Dermis microvascular lymphatic vessel endothelial cell (primary cell): ENCODE measurements at regions not wholly inside any gene's neighbourhood (a gene's known extent, or its start where the extent isn't known, plus 50 kb on each side); places are given as distances from the start of the nearest gene placed in this dataset.
"Not testable (repeated sequence)": the region's sequence is repeated elsewhere in the genome, so short reads cannot be mapped to it uniquely, and the experiment has no call there.

ENCODE experiments used
- DNase-seq, 2 donors: peaks; one replicate each; pipeline versions ENCODE4 v3.0.0 to v3.0.0-alpha.2; 2010; ENCODE audit warnings: low read depth in 2 of 2

GRCh38 chr1:208347191-208347590 lies 103.0 kb upstream of the PLXNA2 start:
- DNase-seq, result no peak

DNA sequence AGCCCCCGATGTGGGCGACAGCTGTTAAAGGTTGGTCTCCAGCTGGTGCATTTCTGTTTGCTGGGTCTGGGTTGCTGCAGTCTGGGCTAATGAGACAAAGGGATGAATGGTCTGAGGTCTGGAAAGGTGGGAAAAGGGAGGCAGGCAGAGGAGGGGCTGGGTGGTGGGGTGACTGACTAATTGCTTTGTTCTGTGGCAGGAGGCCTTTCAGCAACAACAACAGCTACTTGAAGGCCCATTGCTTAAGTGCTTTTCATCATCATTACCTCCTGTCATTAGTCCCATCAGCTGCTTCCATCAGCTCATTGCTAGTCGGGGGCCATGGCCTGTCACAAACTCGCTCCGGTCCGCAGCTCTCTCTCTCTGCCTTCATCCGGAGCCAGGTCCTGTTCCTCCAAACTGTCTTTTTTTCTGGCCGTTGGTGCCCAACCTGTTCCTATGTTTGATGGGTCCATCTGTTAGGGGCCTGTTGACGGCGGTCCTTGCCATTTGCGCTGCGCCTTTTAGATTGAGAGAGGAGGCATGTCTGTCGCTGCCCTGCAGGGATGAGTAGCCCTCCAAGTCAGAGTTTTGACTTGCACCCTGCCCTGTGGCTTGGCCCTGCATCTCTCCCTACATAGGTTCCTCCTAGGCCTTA lies 105.6 kb upstream of the PLXNA2 start:
- no peak for DNase-seq

- no peak for DNase-seq
These were observed 106.6 kb upstream of the PLXNA2 start for GRCh38 chr1:208350815-208351214.

GRCh38 chr1:208351838-208352237 lies 107.7 kb upstream of the PLXNA2 start:
- no peak for DNase-seq

- not testable (repeated sequence) for DNase-seq
These were observed 109.6 kb upstream of the PLXNA2 start for GRCh38 chr1:208353797-208354196.

DNA sequence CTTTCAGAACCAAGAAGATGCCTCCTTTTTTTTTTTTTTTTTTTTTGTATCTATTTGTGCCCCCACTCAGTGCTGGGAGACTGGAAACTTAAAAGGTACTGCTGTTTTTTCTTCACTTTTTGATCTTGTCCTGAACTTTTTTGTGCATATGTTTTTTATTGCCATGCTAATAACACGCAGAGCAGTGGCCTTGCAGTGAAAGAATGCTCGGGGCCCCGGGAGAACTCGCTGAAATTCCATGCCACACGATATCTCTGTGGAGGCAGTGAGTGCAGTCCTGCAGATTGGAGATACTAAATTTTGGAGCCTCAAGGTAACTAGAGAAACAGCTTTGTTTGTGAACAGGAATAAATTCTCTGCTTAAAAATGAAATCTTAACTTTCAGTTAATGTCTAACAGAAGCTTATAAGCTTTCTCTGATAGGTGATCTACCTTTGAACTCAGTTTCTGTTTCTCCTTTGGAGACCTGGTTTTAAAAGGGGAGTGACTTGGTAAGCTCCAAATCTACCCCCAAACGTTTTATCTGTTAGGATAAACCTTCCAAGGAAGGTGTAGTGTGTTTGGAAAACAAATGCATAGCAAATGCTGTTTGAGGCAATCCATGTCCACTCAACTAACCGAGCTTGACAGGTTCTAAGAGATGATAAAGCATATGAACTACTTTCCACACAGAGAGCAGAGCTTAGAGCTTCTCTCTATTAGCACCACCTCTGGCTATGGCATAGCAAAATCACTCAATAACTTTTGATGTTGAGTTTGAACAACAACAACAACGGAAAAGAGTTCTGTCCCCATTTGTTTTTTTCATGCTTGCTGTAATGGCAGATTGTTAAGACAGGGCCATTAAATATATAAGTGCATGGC lies 113.7 kb upstream of the PLXNA2 start:
- no peak for DNase-seq

- DNase-seq, result no peak
These were observed 114.5 kb upstream of the PLXNA2 start for GRCh38 chr1:208358651-208359050.

GRCh38 chr1:208362011-208362410 lies 117.8 kb upstream of the PLXNA2 start:
- DNase-seq, result no peak

DNA sequence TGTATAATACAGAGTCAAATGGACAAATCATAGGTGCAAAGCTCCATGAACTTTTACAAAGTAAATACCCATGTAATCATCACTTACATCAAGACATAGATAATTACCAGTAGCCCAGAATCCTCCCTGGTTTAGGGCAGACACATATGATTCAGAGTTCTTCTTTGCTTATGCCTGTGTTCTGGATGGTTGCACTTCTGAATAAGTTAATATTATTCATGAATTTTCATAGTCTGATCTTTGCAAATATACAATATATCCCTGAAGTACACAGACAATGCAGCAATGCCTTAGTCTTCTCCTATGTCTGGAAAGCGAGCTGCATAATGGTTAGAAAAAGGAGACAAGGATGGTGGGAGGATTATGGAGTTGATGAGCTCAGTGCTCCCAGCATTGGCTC lies 122.4 kb upstream of the PLXNA2 start:
- DNase-seq, result no peak

GRCh38 chr1:208369045-208369444 lies 124.9 kb upstream of the PLXNA2 start:
- DNase-seq, result no peak

DNA sequence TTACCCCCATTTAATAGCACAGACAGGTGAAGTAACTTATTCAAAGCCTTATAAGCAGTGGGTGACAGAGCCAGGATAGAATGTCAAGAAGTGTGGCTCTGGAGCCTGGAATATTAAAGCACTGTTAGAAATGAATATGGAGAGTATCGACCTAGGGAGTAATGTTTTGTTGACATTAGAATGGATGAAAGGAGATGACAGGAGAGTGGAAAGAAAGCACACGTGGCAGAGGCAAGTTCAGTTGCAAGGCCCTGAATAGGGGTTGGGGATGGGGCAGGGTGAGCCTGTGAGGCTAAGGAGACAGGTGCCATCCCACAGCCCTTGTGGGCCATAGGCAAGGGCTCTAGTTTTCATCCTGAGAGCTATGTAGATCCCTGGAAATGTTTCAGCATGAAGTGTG lies 125.5 kb upstream of the PLXNA2 start:
- no peak for DNase-seq

DNA sequence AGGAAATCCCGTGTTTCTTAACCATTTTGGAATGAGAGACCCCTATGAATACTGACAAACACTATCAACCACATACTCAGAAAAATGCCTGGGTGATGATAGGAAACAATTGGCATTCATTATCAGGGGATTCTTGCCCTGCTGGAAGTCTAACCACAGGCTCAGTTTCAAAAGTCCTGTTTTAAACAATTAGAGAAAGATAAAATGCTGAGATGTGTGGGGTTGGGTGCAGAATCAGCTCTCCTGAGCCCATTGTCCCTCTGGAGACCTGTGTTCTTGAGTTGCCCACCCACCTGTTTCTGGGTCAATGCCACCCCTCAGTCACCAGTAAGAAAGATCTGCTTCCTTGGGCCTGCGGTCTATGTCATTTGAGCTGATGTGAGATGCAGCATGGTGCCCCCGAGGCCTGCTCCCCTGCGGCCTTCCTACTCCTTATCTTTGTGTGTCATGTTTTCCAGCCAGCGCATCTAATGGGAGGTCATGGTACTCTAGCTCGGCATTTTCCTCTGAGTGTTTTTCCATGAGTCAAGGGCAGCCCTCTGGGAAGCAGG lies 130.3 kb upstream of the PLXNA2 start:
- no peak for DNase-seq

DNA sequence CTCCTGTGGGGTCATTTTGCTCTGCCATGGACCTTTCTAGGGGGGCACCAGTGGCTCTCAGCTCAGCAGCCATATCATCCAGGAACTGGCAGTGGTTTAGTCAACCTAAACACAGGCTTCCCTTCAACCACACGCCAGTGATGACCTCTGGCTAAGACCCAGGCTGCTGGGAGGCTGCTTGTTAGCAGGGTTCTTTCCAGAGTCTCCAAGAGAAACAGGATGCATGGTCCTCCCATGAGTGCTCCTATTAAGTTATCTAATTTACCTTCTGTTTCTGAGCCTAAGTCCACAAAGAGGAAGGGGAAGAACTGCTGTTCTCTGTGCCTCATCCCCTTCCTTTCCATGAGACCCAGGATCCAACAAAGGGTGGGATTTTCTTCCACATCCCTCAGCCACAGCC lies 137.3 kb upstream of the PLXNA2 start:
- DNase-seq, result no peak

GRCh38 chr1:208387908-208388811 lies 144.0 kb upstream of the PLXNA2 start:
- no peak for DNase-seq

DNA sequence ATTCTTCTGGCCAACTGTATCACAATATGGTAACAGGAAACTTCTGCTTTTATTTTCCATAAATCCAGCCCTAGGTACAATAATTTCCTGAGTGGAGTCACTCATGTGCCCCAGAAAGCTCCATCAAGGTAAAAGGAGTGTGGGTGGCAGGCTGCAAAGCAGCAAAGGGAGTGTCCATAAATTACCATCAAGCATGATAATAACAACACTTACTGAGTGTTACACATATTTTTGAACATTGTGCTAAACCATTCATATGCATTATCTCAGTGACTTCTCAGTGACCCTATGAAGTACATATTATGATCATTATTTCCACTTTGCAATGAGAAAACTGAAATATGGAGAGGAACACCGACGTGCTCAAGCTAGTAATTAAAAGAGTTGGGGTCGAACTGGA lies 149.2 kb upstream of the PLXNA2 start:
- no peak for DNase-seq

- DNase-seq, result no peak
These were observed 149.6 kb upstream of the PLXNA2 start for GRCh38 chr1:208393826-208394225.

GRCh38 chr1:208397286-208397685 lies 153.1 kb upstream of the PLXNA2 start:
- no peak for DNase-seq

- no peak for DNase-seq
These were observed 160.8 kb upstream of the PLXNA2 start for GRCh38 chr1:208405014-208405413.

DNA sequence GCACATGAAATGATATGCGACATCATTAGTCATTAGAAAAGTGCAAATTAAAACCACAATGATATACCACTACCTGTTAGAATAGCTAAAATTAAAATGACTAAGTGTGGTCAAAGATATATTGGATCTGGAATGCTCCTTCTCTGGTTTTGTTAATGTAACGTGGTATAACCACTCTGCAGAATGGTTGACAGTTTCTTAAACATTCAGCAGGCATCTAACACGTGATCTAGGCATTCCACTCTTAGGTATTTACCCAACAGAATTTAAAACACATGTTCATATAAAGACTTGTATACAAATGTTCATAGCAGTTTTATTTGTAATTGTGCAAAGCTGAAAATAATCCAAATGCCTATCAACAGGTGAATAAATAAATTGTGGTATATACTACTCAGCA lies 165.0 kb upstream of the PLXNA2 start:
- no peak for DNase-seq

- no peak for DNase-seq
These were observed 166.2 kb upstream of the PLXNA2 start for GRCh38 chr1:208410409-208410808.

DNA sequence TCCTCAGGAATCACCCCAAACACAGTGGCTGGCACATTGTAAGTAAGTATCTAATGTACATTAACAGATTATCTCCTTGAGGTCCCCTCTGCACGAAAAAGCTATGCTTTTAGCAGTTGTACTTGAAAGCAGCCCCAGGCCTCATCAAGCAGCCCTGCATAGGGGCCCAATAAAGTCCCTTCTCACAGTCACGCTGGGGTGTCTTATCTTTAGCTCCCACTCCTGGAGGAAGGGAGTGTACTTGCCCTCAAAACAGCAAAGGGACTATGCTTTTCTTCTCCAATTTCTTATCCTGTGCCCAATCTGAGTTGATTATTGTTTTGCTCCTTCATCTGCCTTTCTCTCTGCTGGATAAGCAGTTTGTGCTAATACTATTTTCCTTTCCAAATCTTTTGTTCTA lies 168.8 kb upstream of the PLXNA2 start:
- no peak for DNase-seq

DNA sequence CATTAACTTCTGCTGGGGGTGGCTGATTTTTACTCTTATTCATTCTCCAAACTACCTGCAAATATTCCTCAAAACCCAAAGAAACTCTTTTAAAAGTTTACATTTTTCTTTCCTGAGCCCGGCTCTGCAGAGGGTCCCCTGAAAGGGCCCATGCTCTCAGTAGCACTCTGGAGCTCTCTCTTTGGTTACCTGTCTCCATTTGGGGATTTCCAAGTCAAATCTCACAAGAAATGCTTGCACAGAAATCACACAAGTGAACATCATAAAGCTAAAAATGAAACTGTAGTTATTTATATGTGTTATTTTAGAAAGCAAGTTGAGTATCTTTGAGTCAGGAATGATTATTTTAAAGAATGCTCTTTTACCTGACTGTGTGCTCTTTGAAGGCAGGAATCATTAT lies 174.5 kb upstream of the PLXNA2 start:
- no peak for DNase-seq
